ENCODE measurements at regions not wholly inside any gene's neighbourhood (a gene's known extent, or its start where the extent isn't known, plus 50 kb on each side); places are given as distances from the start of the nearest gene placed in this dataset.

- TF ChIP-seq CTCF (conservative IDR thresholded peaks at IDR 0.05; ENCODE audit: low read depth, low read length) (no peak), EZH2 (IDR thresholded peaks at IDR 0.05; ENCODE audit: borderline replicate concordance, low read depth, low read length, poor library complexity, severe bottlenecking) (no peak)
Observed at GRCh38 chr1:121587230-121587569, 402.4 kb downstream of the SRGAP2C start.
